Vagina (tissue), 2 donors: ENCODE measurements at regions not wholly inside any gene's neighbourhood (a gene's known extent, or its start where the extent isn't known, plus 50 kb on each side); places are given as distances from the start of the nearest gene placed in this dataset.

ENCODE experiments used
- DNase-seq, 2 donors: peaks; one replicate each; pipeline ENCODE4 v3.0.0-alpha.2; 2017; ENCODE audit errors: extremely low spot score in 2 of 2
- H3K27ac ChIP-seq: fragments of 200-600 bp; sonication (generic); one replicate; pipeline ENCODE4 v1.5.1; 2019
- H3K27me3 ChIP-seq: fragments of 200-600 bp; sonication (generic); one replicate; pipeline ENCODE4 v1.5.1; 2019
- H3K36me3 ChIP-seq, 2 donors: fragments of 200-600 bp; sonication (generic); one replicate each; pipeline ENCODE4 v1.5.1; 2017 to 2019
- H3K4me1 ChIP-seq: fragments of 200-600 bp; sonication (generic); one replicate; pipeline ENCODE4 v1.5.1; 2019
- H3K4me3 ChIP-seq, 2 donors: fragments of 200-600 bp; sonication (generic); 1 replicate in 1 of 2; 2 replicates in 1 of 2; pipeline ENCODE4 v1.5.1; 2016 to 2019
- H3K9me3 ChIP-seq: fragments of 200-600 bp; sonication (generic); one replicate; pipeline ENCODE4 v1.5.1; 2019
- CTCF ChIP-seq, 3 experiments: fragments of 450-650 bp in 2 of 3; fragments of 200-600 bp in 1 of 3; sonication (generic) in 1 of 3; IDR thresholded peaks; one replicate each; pipeline ENCODE4 v1.5.1; 2017 to 2019; ENCODE audit warnings: antibody characterized with exemption in 3 of 3, mild to moderate bottlenecking in 2 of 3, moderate library complexity in 2 of 3
- POLR2A ChIP-seq, 2 donors: fragments of 450-650 bp; IDR thresholded peaks; one replicate each; pipeline ENCODE4 v1.6.1; 2017; ENCODE audit warnings: antibody characterized with exemption in 2 of 2, mild to moderate bottlenecking in 2 of 2, moderate library complexity in 2 of 2
- POLR2AphosphoS5 ChIP-seq, 2 donors: sonication (generic); formaldehyde crosslinking; IDR thresholded peaks; one replicate each; pipeline ENCODE4 v1.9.0; 2017; ENCODE audit warnings: antibody characterized with exemption in 2 of 2, mild to moderate bottlenecking in 2 of 2, low read depth in 1 of 2; ENCODE audit not compliant: insufficient read depth in 1 of 2
- intact Hi-C: fragments of 100-400 bp; cut with DNase I; formaldehyde crosslinking; loops from one replicate; pipeline ENCODE4 v1.15.1; 2023

- H3K4me3 ChIP-seq: no peak overlapping the region
- H3K9me3 ChIP-seq: no peaks in the 10 kb centered on the region
- DNase-seq: no peak
- intact Hi-C loops: no loop called here
- H3K4me1 ChIP-seq: no peaks in the 10 kb centered on the region
- no peak for TF ChIP-seq POLR2AphosphoS5 (IDR thresholded peaks at IDR 0.05; ENCODE audit: insufficient read depth in 1 of 2, low read depth in 1 of 2)
- no peak for TF ChIP-seq CTCF (IDR thresholded peaks at IDR 0.05)
- TF ChIP-seq POLR2A (IDR thresholded peaks at IDR 0.05): no peak
- no peaks in the 10 kb centered on the region for H3K36me3 ChIP-seq
- no peak overlapping the region for H3K27ac ChIP-seq
- no peaks in the 10 kb centered on the region for H3K27me3 ChIP-seq
These were observed 478.9 kb downstream of the HTR1A start for GRCh38 chr5:63483338-63483737.

- DNase-seq: no peak
- intact Hi-C loops: no loop called here
- Histone ChIP-seq H3K27me3 (no peaks in the 10 kb centered on the region), H3K4me3 (no peak overlapping the region), H3K9me3 (no peaks in the 10 kb centered on the region), H3K36me3 (no peaks in the 10 kb centered on the region), H3K4me1 (no peaks in the 10 kb centered on the region), H3K27ac (no peak overlapping the region)
- no peak for TF ChIP-seq POLR2A (IDR thresholded peaks at IDR 0.05)
- no peak for TF ChIP-seq CTCF (IDR thresholded peaks at IDR 0.05)
These were observed 488.8 kb downstream of the HTR1A start for GRCh38 chr5:63473335-63473967.

- Histone ChIP-seq H3K4me3 (no peak overlapping the region), H3K36me3 (no peaks in the 10 kb centered on the region), H3K27ac (no peak overlapping the region), H3K27me3 (no peaks in the 10 kb centered on the region), H3K9me3 (no peaks in the 10 kb centered on the region), H3K4me1 (no peaks in the 10 kb centered on the region)
- no peak for DNase-seq
- TF ChIP-seq POLR2A (IDR thresholded peaks at IDR 0.05): no peak
- intact Hi-C loops: no loop called here
These were observed 506.0 kb downstream of the HTR1A start for GRCh38 chr5:63456279-63456678.

- intact Hi-C loops: no loop called here
- H3K27ac ChIP-seq: no peak overlapping the region
- H3K36me3 ChIP-seq: no peaks in the 10 kb centered on the region
- H3K4me1 ChIP-seq: no peaks in the 10 kb centered on the region
- no peak overlapping the region for H3K4me3 ChIP-seq
- no peaks in the 10 kb centered on the region for H3K9me3 ChIP-seq
- no peak for DNase-seq
- TF ChIP-seq POLR2AphosphoS5 (IDR thresholded peaks at IDR 0.05; ENCODE audit: insufficient read depth in 1 of 2, low read depth in 1 of 2) (no peak), POLR2A (IDR thresholded peaks at IDR 0.05) (no peak), CTCF (IDR thresholded peaks at IDR 0.05) (no peak)
- no peaks in the 10 kb centered on the region for H3K27me3 ChIP-seq
These were observed 511.1 kb downstream of the HTR1A start for GRCh38 chr5:63451188-63451587.

- intact Hi-C loops: no loop called here
- H3K27ac ChIP-seq: no peak overlapping the region
- no peaks in the 10 kb centered on the region for H3K4me1 ChIP-seq
- no peaks in the 10 kb centered on the region for H3K9me3 ChIP-seq
- TF ChIP-seq POLR2A (IDR thresholded peaks at IDR 0.05) (no peak), POLR2AphosphoS5 (IDR thresholded peaks at IDR 0.05; ENCODE audit: insufficient read depth in 1 of 2, low read depth in 1 of 2) (no peak), CTCF (IDR thresholded peaks at IDR 0.05) (no peak)
- no peak overlapping the region for H3K4me3 ChIP-seq
- no peaks in the 10 kb centered on the region for H3K27me3 ChIP-seq
- no peaks in the 10 kb centered on the region for H3K36me3 ChIP-seq
- no peak for DNase-seq
These were observed 522.7 kb downstream of the HTR1A start for GRCh38 chr5:63439537-63439936.
